H1 (cell line): ENCODE measurements at regions not wholly inside any gene's neighbourhood (a gene's known extent, or its start where the extent isn't known, plus 50 kb on each side); places are given as distances from the start of the nearest gene placed in this dataset.

Source experiments
- CTCF ChIA-PET: fragments of 300-600 bp; sonication (Branson Sonifier 250); formaldehyde crosslinking; loops from one replicate; lab custom pipeline; 2021; ENCODE audit not compliant: partially characterized antibody; lab: Charles Lee
- POLR2A ChIA-PET: fragments of 300-600 bp; sonication (Branson Sonifier 250); formaldehyde crosslinking; loops from one replicate; lab custom pipeline; 2021; ENCODE audit warnings: inconsistent platforms; ENCODE audit not compliant: partially characterized antibody; lab: Charles Lee
- DNase-seq, 2 experiments: peaks; one replicate each; pipeline versions ENCODE4 v3.0.0 to v3.0.0-alpha.2; 2010 to 2022; ENCODE audit warnings: low spot score in 2 of 2, low read depth in 1 of 2, mixed read lengths in 1 of 2
- FAIRE-seq: peaks from 2 replicates; lab custom pipeline; 2011; peaks lifted over from hg19 to GRCh38; lab: Jason Lieb, UNC
- H2AFZ ChIP-seq: 2 replicates; pipeline ENCODE4 v1.8.1; 2012; ENCODE audit warnings: low read length, inconsistent platforms
- H2AK5ac ChIP-seq: 2 replicates; pipeline ENCODE4 v1.6.1; 2013; ENCODE audit warnings: low read depth, low read length
- H2BK120ac ChIP-seq: replicated peaks from 2 replicates; pipeline ENCODE3; 2013; ENCODE audit warnings: low read depth, low read length, inconsistent platforms
- H2BK12ac ChIP-seq: 2 replicates; pipeline ENCODE4 v1.6.1; 2013; ENCODE audit warnings: low read depth, low read length
- H2BK15ac ChIP-seq: 2 replicates; pipeline ENCODE4 v1.6.1; 2013; ENCODE audit warnings: low read length
- H2BK20ac ChIP-seq: 2 replicates; pipeline ENCODE4 v1.6.1; 2013; ENCODE audit warnings: low read length
- H2BK5ac ChIP-seq: 2 replicates; pipeline ENCODE4 v1.6.1; 2013; ENCODE audit warnings: low read depth, low read length
- H3K14ac ChIP-seq: 2 replicates; pipeline ENCODE4 v1.6.1; 2013; ENCODE audit warnings: inconsistent platforms; ENCODE audit not compliant: insufficient read length
- H3K18ac ChIP-seq: 2 replicates; pipeline ENCODE4 v1.6.1; 2013; ENCODE audit warnings: low read length; ENCODE audit errors: extremely low read depth
- H3K23ac ChIP-seq: 2 replicates; pipeline ENCODE4 v1.6.1; 2013; ENCODE audit warnings: inconsistent platforms; ENCODE audit not compliant: insufficient read length
- H3K23me2 ChIP-seq: 2 replicates; pipeline ENCODE4 v1.6.1; 2013; ENCODE audit warnings: low read depth, low read length
- H3K27ac ChIP-seq: 2 replicates; pipeline ENCODE4 v1.6.1; 2011; ENCODE audit warnings: low read depth, low read length, inconsistent platforms
- H3K27me3 ChIP-seq, 4 experiments: replicated peaks in 1 of 4; 1 replicate in 1 of 4; 2 replicates in 3 of 4; pipeline versions ENCODE4 v1.6.1 to v1.8.1; 2011 to 2013; ENCODE audit warnings: low read length in 3 of 4, mild to moderate bottlenecking in 3 of 4, inconsistent platforms in 2 of 4, mixed read lengths in 2 of 4, moderate library complexity in 1 of 4; ENCODE audit not compliant: control insufficient read depth in 3 of 4, insufficient read depth in 3 of 4; ENCODE audit errors: extremely low read depth in 1 of 4
- H3K36me3 ChIP-seq, 4 experiments: 2 replicates each; pipeline versions ENCODE4 v1.6.1 to v1.8.1; 2011 to 2013; ENCODE audit warnings: mild to moderate bottlenecking in 4 of 4, low read length in 3 of 4, moderate library complexity in 2 of 4, control low read depth in 1 of 4, inconsistent platforms in 1 of 4; ENCODE audit not compliant: insufficient read depth in 4 of 4, control insufficient read depth in 2 of 4
- H3K4ac ChIP-seq: replicated peaks from 2 replicates; pipeline ENCODE3; 2013; ENCODE audit warnings: low read length, low read depth, mixed read lengths, inconsistent platforms; ENCODE audit not compliant: insufficient read length
- H3K4me1 ChIP-seq, 4 experiments: replicated peaks in 1 of 4; 1 replicate in 1 of 4; 2 replicates in 3 of 4; pipeline versions ENCODE4 v1.6.1 to v1.8.1; 2011 to 2013; ENCODE audit warnings: low read length in 3 of 4, inconsistent platforms in 2 of 4, mixed read lengths in 1 of 4; ENCODE audit not compliant: insufficient read depth in 4 of 4, control insufficient read depth in 3 of 4
- H3K4me2 ChIP-seq, 2 experiments: 2 replicates each; pipeline versions ENCODE4 v1.6.1 to v1.8.1; 2011 to 2013; ENCODE audit warnings: low read depth in 2 of 2, low read length in 2 of 2, control low read depth in 1 of 2, inconsistent platforms in 1 of 2, mild to moderate bottlenecking in 1 of 2; ENCODE audit not compliant: insufficient read depth in 1 of 2
- H3K4me3 ChIP-seq, 4 experiments: fragments of 200-600, 300-600 bp in 1 of 4; sonication (generic), shearing (Covaris generic), sonication (Bioruptor Twin) in 1 of 4; 2 replicates each; pipeline versions ENCODE4 v1.5.1 to v1.8.1; 2011 to 2016; ENCODE audit warnings: low read length in 4 of 4, low read depth in 3 of 4, control low read depth in 2 of 4, inconsistent platforms in 2 of 4, mild to moderate bottlenecking in 2 of 4, mixed read lengths in 1 of 4, moderate library complexity in 1 of 4; ENCODE audit not compliant: insufficient read depth in 2 of 4; ENCODE audit errors: extremely low read depth in 1 of 4
- H3K56ac ChIP-seq: replicated peaks from 2 replicates; pipeline ENCODE3; 2013; ENCODE audit warnings: low read depth, mild to moderate bottlenecking, mixed read lengths, low read length, inconsistent platforms; ENCODE audit not compliant: insufficient read length
- H3K79me1 ChIP-seq: 2 replicates; pipeline ENCODE4 v1.6.1; 2013; ENCODE audit warnings: low read depth, low read length, control low read depth
- H3K79me2 ChIP-seq, 2 experiments: 2 replicates each; pipeline versions ENCODE4 v1.6.1 to v1.8.1; 2012 to 2013; ENCODE audit warnings: low read length in 2 of 2, mild to moderate bottlenecking in 2 of 2, inconsistent platforms in 1 of 2; ENCODE audit not compliant: insufficient read depth in 2 of 2, control insufficient read depth in 1 of 2
- H3K9ac ChIP-seq, 4 experiments: replicated peaks in 1 of 4; 1 replicate in 1 of 4; 2 replicates in 3 of 4; pipeline versions ENCODE4 v1.6.1 to v1.8.1; 2011 to 2013; ENCODE audit warnings: low read depth in 3 of 4, low read length in 3 of 4, control low read depth in 2 of 4, mild to moderate bottlenecking in 2 of 4, moderate library complexity in 2 of 4, inconsistent platforms in 1 of 4; ENCODE audit errors: extremely low read depth in 1 of 4
- H3K9me3 ChIP-seq, 2 experiments: 2 replicates each; pipeline versions ENCODE4 v1.6.1 to v1.8.1; 2012 to 2013; ENCODE audit warnings: mild to moderate bottlenecking in 2 of 2, moderate library complexity in 2 of 2, control low read depth in 1 of 2, inconsistent platforms in 1 of 2, low read depth in 1 of 2, low read length in 1 of 2, mixed read lengths in 1 of 2; ENCODE audit not compliant: insufficient read depth in 2 of 2
- H4K20me1 ChIP-seq, 2 experiments: replicated peaks in 1 of 2; 2 replicates each; pipeline versions ENCODE3 to v1.8.1; 2011 to 2013; ENCODE audit warnings: inconsistent platforms in 2 of 2, low read length in 2 of 2, mild to moderate bottlenecking in 1 of 2; ENCODE audit not compliant: insufficient read depth in 2 of 2, control insufficient read depth in 1 of 2
- H4K5ac ChIP-seq: 2 replicates; pipeline ENCODE4 v1.6.1; 2013; ENCODE audit warnings: low read length, low read depth, mixed read lengths, inconsistent platforms; ENCODE audit not compliant: insufficient read length
- H4K8ac ChIP-seq: 2 replicates; pipeline ENCODE4 v1.8.0; 2013; ENCODE audit warnings: mild to moderate bottlenecking, moderate library complexity, low read length, inconsistent platforms; ENCODE audit not compliant: insufficient read depth; ENCODE audit errors: extremely low read depth
- H4K91ac ChIP-seq: replicated peaks from 2 replicates; pipeline ENCODE3; 2013; ENCODE audit warnings: low read length, mixed read lengths, inconsistent platforms; ENCODE audit not compliant: insufficient read length
- JUND ChIP-seq: IDR thresholded peaks from 2 replicates; pipeline ENCODE4 v1.6.1; 2011; ENCODE audit warnings: mild to moderate bottlenecking, improper control_type of control experiment, low read length
- MAFK ChIP-seq: IDR thresholded peaks from 2 replicates; pipeline ENCODE4 v1.6.1; 2012; ENCODE audit warnings: low read depth, mild to moderate bottlenecking, improper control_type of control experiment, low read length
- NANOG ChIP-seq: IDR thresholded peaks from 2 replicates; pipeline ENCODE4 v1.6.1; 2011; ENCODE audit warnings: low read length, low read depth, mild to moderate bottlenecking, inconsistent platforms; ENCODE audit not compliant: insufficient read depth, poor library complexity, severe bottlenecking
- SIRT6 ChIP-seq: IDR thresholded peaks from one replicate; pipeline ENCODE4 v1.7.1; 2012; ENCODE audit warnings: low read length, inconsistent platforms
- WGBS, 2 experiments: shearing (Covaris generic) in 1 of 2; methylation state at CpG; one replicate each; pipeline versions ENCODE4 v1.1.6 to v1.1.7; 2013 to 2015; ENCODE audit warnings: low lambda C conversion rate in 2 of 2, mixed read lengths in 2 of 2, inconsistent platforms in 1 of 2, low coverage in 1 of 2, missing lambda C conversion rate in 1 of 2; ENCODE audit not compliant: insufficient replicate concordance in 2 of 2, insufficient coverage in 1 of 2, insufficient read length in 1 of 2; ENCODE audit errors: extremely low coverage in 1 of 2, missing lambda C conversion rate in 1 of 2; 5-methylcytosine and 5-hydroxymethylcytosine counted together

GRCh38 chr6:129943637-129944271 lies 74.6 kb upstream of the L3MBTL3 start:
- Histone ChIP-seq H4K20me1 (no peaks in the 10 kb centered on the region), H3K23me2 (no peaks in the 10 kb centered on the region), H3K14ac (no peak overlapping the region), H3K56ac (no peak overlapping the region), H3K4ac (no peak overlapping the region), H3K9ac (no peak overlapping the region), H3K36me3 (no peaks in the 10 kb centered on the region), H3K4me3 (no peak overlapping the region), H3K4me1 (peaks cover 0 to 6% (median 4%) of the 10 kb centered on the region in 4 experiments; a peak in 4 of 7 replicates), H3K27ac (no peak overlapping the region), H4K5ac (no peak overlapping the region), H4K91ac (no peak overlapping the region), H3K79me2 (no peaks in the 10 kb centered on the region), H3K18ac (no peak overlapping the region), H2AK5ac (no peak overlapping the region), H3K23ac (no peak overlapping the region), H2BK12ac (peak overlapping the region; percentile 19; the same call in 1 of the 2 replicates), H2BK20ac (peak overlapping the region; percentile 53; the same call in 1 of the 2 replicates), H2BK5ac (peak overlapping the region; percentile 26; the same call in 1 of the 2 replicates), H3K27me3 (no peaks in the 10 kb centered on the region), H2BK120ac (no peak overlapping the region)
- POLR2A ChIA-PET: no interaction called here
- DNase-seq (no peak), FAIRE-seq (no peak)
- WGBS, 2 experiments: 87% methylated on average over 11 of the region's 11 CpGs; no CpG with 5 or more reads in 1 of the 2 experiments
- peak; percentile 35; the same call in 1 of the 2 replicates for TF ChIP-seq MAFK
- no peak for TF ChIP-seq JUND
- no peak for TF ChIP-seq NANOG
- TF ChIP-seq SIRT6: no peak
- TF ChIP-seq, all 59 proteins: peak for 1
- H2BK15ac ChIP-seq: no peak overlapping the region
- H3K4me2 ChIP-seq: no peak overlapping the region
- CTCF ChIA-PET: interaction anchor here (0.5 kb wide), 1 partner anchor 1010 kb away, joined by 3 read pairs; no protein-coding TSS in a partner anchor
- H2AFZ ChIP-seq: peak overlapping the region; percentile 100
- H3K79me1 ChIP-seq: no peaks in the 10 kb centered on the region
- no peaks in the 10 kb centered on the region for H3K9me3 ChIP-seq
- H4K8ac ChIP-seq: peak overlapping the region; percentile 94; the same call in 1 of the 2 replicates
